ENCODE measurements at regions not wholly inside any gene's neighbourhood (a gene's known extent, or its start where the extent isn't known, plus 50 kb on each side); places are given as distances from the start of the nearest gene placed in this dataset.

GRCh38 chr7:17099083-17099973 lies 199.1 kb upstream of the AHR start (continued):
- TF ChIP-seq ZNF318 (CRISPR knock-in tag; IDR thresholded peaks at IDR 0.05) (no peak), RAD51 (IDR thresholded peaks at IDR 0.05; ENCODE audit: borderline replicate concordance) (no peak), ZNF33A (CRISPR knock-in tag; IDR thresholded peaks at IDR 0.05; ENCODE audit: borderline replicate concordance) (peak; percentile 64; the same call in 1 of the 2 replicates), KDM5A (IDR thresholded peaks at IDR 0.05; ENCODE audit: borderline replicate concordance, low read length) (no peak), ZSCAN29 (CRISPR knock-in tag; conservative IDR thresholded peaks at IDR 0.05) (0 out of 2 replicates have a peak, but pooled peaks have one; percentile 70), ZNF263 (CRISPR knock-in tag; IDR thresholded peaks at IDR 0.05) (0 out of 2 replicates have a peak, but pooled peaks have one; percentile 38), FOXO1 (CRISPR knock-in tag; IDR thresholded peaks at IDR 0.05) (peak; percentile 97), ZNF644 (CRISPR knock-in tag; IDR thresholded peaks at IDR 0.05; ENCODE audit: low read depth) (peak; percentile 96), ZNF34 (CRISPR knock-in tag; IDR thresholded peaks at IDR 0.05; ENCODE audit: borderline replicate concordance) (0 out of 2 replicates have a peak, but pooled peaks have one; percentile 72), IKZF4 (CRISPR knock-in tag; IDR thresholded peaks at IDR 0.05; ENCODE audit: borderline replicate concordance, low read depth, not compliant biosample characterization) (peak; percentile 53), ZNF282 (IDR thresholded peaks at IDR 0.05; ENCODE audit: partially characterized antibody) (no peak), ZNF674 (CRISPR knock-in tag; IDR thresholded peaks at IDR 0.05; ENCODE audit: low read depth) (no peak), MZF1 (CRISPR knock-in tag; IDR thresholded peaks at IDR 0.05; ENCODE audit: borderline replicate concordance) (no peak), ZBTB42 (CRISPR knock-in tag; IDR thresholded peaks at IDR 0.05) (no peak), SRF (IDR thresholded peaks at IDR 0.05; ENCODE audit: low read depth, low read length) (peak; percentile 71), ZNF878 (CRISPR knock-in tag; IDR thresholded peaks at IDR 0.05) (peak; percentile 96)
- TF ChIP-seq, protein P1, sequence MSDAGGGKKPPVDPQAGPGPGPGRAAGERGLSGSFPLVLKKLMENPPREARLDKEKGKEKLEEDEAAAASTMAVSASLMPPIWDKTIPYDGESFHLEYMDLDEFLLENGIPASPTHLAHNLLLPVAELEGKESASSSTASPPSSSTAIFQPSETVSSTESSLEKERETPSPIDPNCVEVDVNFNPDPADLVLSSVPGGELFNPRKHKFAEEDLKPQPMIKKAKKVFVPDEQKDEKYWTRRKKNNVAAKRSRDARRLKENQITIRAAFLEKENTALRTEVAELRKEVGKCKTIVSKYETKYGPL (CRISPR knock-in tag; IDR thresholded peaks at IDR 0.05): peak; percentile 78; the same call in 1 of the 2 replicates
- TF ChIP-seq, protein P2, sequence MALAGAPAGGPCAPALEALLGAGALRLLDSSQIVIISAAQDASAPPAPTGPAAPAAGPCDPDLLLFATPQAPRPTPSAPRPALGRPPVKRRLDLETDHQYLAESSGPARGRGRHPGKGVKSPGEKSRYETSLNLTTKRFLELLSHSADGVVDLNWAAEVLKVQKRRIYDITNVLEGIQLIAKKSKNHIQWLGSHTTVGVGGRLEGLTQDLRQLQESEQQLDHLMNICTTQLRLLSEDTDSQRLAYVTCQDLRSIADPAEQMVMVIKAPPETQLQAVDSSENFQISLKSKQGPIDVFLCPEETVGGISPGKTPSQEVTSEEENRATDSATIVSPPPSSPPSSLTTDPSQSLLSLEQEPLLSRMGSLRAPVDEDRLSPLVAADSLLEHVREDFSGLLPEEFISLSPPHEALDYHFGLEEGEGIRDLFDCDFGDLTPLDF (CRISPR knock-in tag; IDR thresholded peaks at IDR 0.05): peak; percentile 51; the same call in 1 of the 2 replicates

Data from HepG2 (cell line).